Sigmoid colon (tissue), 6 donors: ENCODE measurements at regions not wholly inside any gene's neighbourhood (a gene's known extent, or its start where the extent isn't known, plus 50 kb on each side); places are given as distances from the start of the nearest gene placed in this dataset.
"Not testable (repeated sequence)": the region's sequence is repeated elsewhere in the genome, so short reads cannot be mapped to it uniquely, and the experiment has no call there.

Experiments used
- DNase-seq: peaks from one replicate; pipeline ENCODE4 v3.0.0-alpha.2; 2019
- H3K27ac ChIP-seq, 4 donors: fragments of 200-600 bp; sonication (generic); one replicate each; pipeline ENCODE4 v1.5.1; 2016 to 2019; ENCODE audit warnings: mild to moderate bottlenecking in 1 of 4
- H3K27me3 ChIP-seq, 3 donors: fragments of 200-600 bp; sonication (generic); one replicate each; pipeline ENCODE4 v1.5.1; 2019; ENCODE audit warnings: mild to moderate bottlenecking in 1 of 3
- H3K36me3 ChIP-seq, 4 donors: fragments of 200-600 bp; sonication (generic); one replicate each; pipeline ENCODE4 v1.5.1; 2016 to 2019
- H3K4me1 ChIP-seq, 4 donors: fragments of 200-600 bp; sonication (generic); one replicate each; pipeline ENCODE4 v1.5.1; 2017 to 2019
- H3K4me3 ChIP-seq, 4 donors: fragments of 200-600 bp; sonication (generic); one replicate each; pipeline ENCODE4 v1.5.1; 2017 to 2019; ENCODE audit warnings: mild to moderate bottlenecking in 2 of 4, moderate library complexity in 1 of 4
- H3K9me3 ChIP-seq, 4 donors: fragments of 200-600 bp in 3 of 4; sonication (generic) in 3 of 4; one replicate each; pipeline versions ENCODE4 v1.5.1 to v1.6.1; 2013 to 2019
- CTCF ChIP-seq, 4 experiments: fragments of 450-650 bp in 3 of 4; fragments of 200-600 bp in 1 of 4; IDR thresholded peaks; one replicate each; pipeline ENCODE4 v1.5.1; 2016 to 2019; ENCODE audit warnings: antibody characterized with exemption in 4 of 4, mild to moderate bottlenecking in 3 of 4, moderate library complexity in 2 of 4
- EP300 ChIP-seq, 4 donors: sonication (generic); formaldehyde crosslinking; IDR thresholded peaks; one replicate each; pipeline ENCODE4 v1.6.1; 2017; ENCODE audit warnings: antibody characterized with exemption in 4 of 4
- POLR2A ChIP-seq, 2 donors: fragments of 450-650 bp; IDR thresholded peaks; one replicate each; pipeline ENCODE4 v1.6.1; 2016; ENCODE audit warnings: antibody characterized with exemption in 2 of 2, mild to moderate bottlenecking in 2 of 2, moderate library complexity in 2 of 2
- POLR2AphosphoS5 ChIP-seq, 4 donors: sonication (generic); formaldehyde crosslinking; IDR thresholded peaks; one replicate each; pipeline ENCODE4 v1.6.1; 2017; ENCODE audit warnings: antibody characterized with exemption in 4 of 4
- WGBS, 2 donors: extraction: QIAGEN DNeasy Blood & Tissue Kit; methylation state at CpG; one replicate each; pipeline ENCODE4 v1.1.7; 2013; 5-methylcytosine and 5-hydroxymethylcytosine counted together
- intact Hi-C: fragments of 100-400 bp; cut with DNase I; formaldehyde crosslinking; loops from one replicate; pipeline ENCODE4 v1.15.1; 2023
- donor health status: healthy with polysubstance abuse.
- donor health status: healthy.

- H3K27ac ChIP-seq = no peak overlapping the region
Observed at GRCh38 chr5:60026161-60026560, 132.6 kb upstream of the PDE4D start.

GRCh38 chr5:60024104-60024503 is 130.6 kb upstream of the PDE4D start:
- Histone ChIP-seq H3K4me3 (no peak overlapping the region), H3K27me3 (no peaks in the 10 kb centered on the region), H3K27ac (no peak overlapping the region), H3K4me1 (no peaks in the 10 kb centered on the region), H3K9me3 (no peaks in the 10 kb centered on the region), H3K36me3 (no peaks in the 10 kb centered on the region)
- intact Hi-C loops = no loop called here
- TF ChIP-seq CTCF (IDR thresholded peaks at IDR 0.05) (no peak), EP300 (IDR thresholded peaks at IDR 0.05) (no peak)
- no peak for DNase-seq

More at GRCh38 chr5:60026161-60026560, 132.6 kb upstream of the PDE4D start:
- TF ChIP-seq EP300 (IDR thresholded peaks at IDR 0.05) (no peak), POLR2A (IDR thresholded peaks at IDR 0.05) (no peak), CTCF (IDR thresholded peaks at IDR 0.05) (no peak), POLR2AphosphoS5 (IDR thresholded peaks at IDR 0.05) (no peak)
- Histone ChIP-seq H3K4me1 (no peaks in the 10 kb centered on the region), H3K9me3 (no peaks in the 10 kb centered on the region), H3K27me3 (no peaks in the 10 kb centered on the region), H3K4me3 (no peak overlapping the region), H3K36me3 (no peaks in the 10 kb centered on the region)
- WGBS, 2 donors = 76 to 92% methylated on average over 2 of the region's 2 CpGs
- intact Hi-C loops = no loop called here
- DNase-seq = no peak

- intact Hi-C loops = no loop called here
- Histone ChIP-seq H3K27me3 (no peaks in the 10 kb centered on the region), H3K27ac (no peak overlapping the region), H3K36me3 (no peaks in the 10 kb centered on the region), H3K4me3 (no peak overlapping the region), H3K9me3 (no peaks in the 10 kb centered on the region), H3K4me1 (no peaks in the 10 kb centered on the region)
- DNase-seq = no peak
- TF ChIP-seq EP300 (IDR thresholded peaks at IDR 0.05) = no peak
- TF ChIP-seq POLR2A (IDR thresholded peaks at IDR 0.05) = no peak
- no peak for TF ChIP-seq POLR2AphosphoS5 (IDR thresholded peaks at IDR 0.05)
- no peak for TF ChIP-seq CTCF (IDR thresholded peaks at IDR 0.05)
Observed at GRCh38 chr5:60023255-60023654, 129.7 kb upstream of the PDE4D start.

- DNase-seq = no peak
- H3K4me3 ChIP-seq = no peak overlapping the region
- intact Hi-C loops = no loop called here
- H3K27ac ChIP-seq = no peak overlapping the region
- H3K4me1 ChIP-seq = no peaks in the 10 kb centered on the region
- H3K9me3 ChIP-seq = no peaks in the 10 kb centered on the region
- no peaks in the 10 kb centered on the region for H3K27me3 ChIP-seq
- TF ChIP-seq CTCF (IDR thresholded peaks at IDR 0.05) (no peak), POLR2A (IDR thresholded peaks at IDR 0.05) (no peak), EP300 (IDR thresholded peaks at IDR 0.05) (no peak), POLR2AphosphoS5 (IDR thresholded peaks at IDR 0.05) (no peak)
- no peaks in the 10 kb centered on the region for H3K36me3 ChIP-seq
Observed at GRCh38 chr5:60020457-60020856, 126.9 kb upstream of the PDE4D start.

- WGBS, 2 donors = 89 to 91% methylated on average over 1 of the region's 1 CpG
Observed at GRCh38 chr5:60018960-60019359, 125.4 kb upstream of the PDE4D start.

More at GRCh38 chr5:60018960-60019359, 125.4 kb upstream of the PDE4D start:
- H3K4me3 ChIP-seq, H3K27me3 ChIP-seq, H3K4me1 ChIP-seq, intact Hi-C loops, H3K36me3 ChIP-seq, DNase-seq, H3K9me3 ChIP-seq, H3K27ac ChIP-seq: not testable (repeated sequence)
